Islet of Langerhans (tissue), 1 donor: ENCODE measurements at regions not wholly inside any gene's neighbourhood (a gene's known extent, or its start where the extent isn't known, plus 50 kb on each side); places are given as distances from the start of the nearest gene placed in this dataset.

Source experiments
- FAIRE-seq: peaks from one replicate; lab custom pipeline; 2011; peaks lifted over from hg19 to GRCh38; lab: Jason Lieb, UNC

GRCh38 chr3:159538507-159538906 lies 450.1 kb upstream of the IL12A start:
- no peak for FAIRE-seq

GRCh38 chr3:159540882-159541495 lies 447.6 kb upstream of the IL12A start:
- no peak for FAIRE-seq

- no peak for FAIRE-seq
These were observed 439.8 kb upstream of the IL12A start for GRCh38 chr3:159548675-159549335.

GRCh38 chr3:159555205-159555604 lies 433.4 kb upstream of the IL12A start:
- no peak for FAIRE-seq

GRCh38 chr3:159559771-159560170 lies 428.9 kb upstream of the IL12A start:
- FAIRE-seq = no peak

- FAIRE-seq = no peak
These were observed 428.2 kb upstream of the IL12A start for GRCh38 chr3:159560214-159560979.

- FAIRE-seq = no peak
These were observed 423.3 kb upstream of the IL12A start for GRCh38 chr3:159565313-159565712.

GRCh38 chr3:159583662-159584061 lies 405.0 kb upstream of the IL12A start:
- FAIRE-seq = no peak

GRCh38 chr3:159584421-159584820 lies 404.2 kb upstream of the IL12A start:
- FAIRE-seq = no peak

- FAIRE-seq = no peak
These were observed 401.9 kb upstream of the IL12A start for GRCh38 chr3:159586571-159587202.

- no peak for FAIRE-seq
These were observed 394.6 kb upstream of the IL12A start for GRCh38 chr3:159593927-159594605.

GRCh38 chr3:159600291-159600690 lies 388.3 kb upstream of the IL12A start:
- no peak for FAIRE-seq

- FAIRE-seq = no peak
These were observed 384.5 kb upstream of the IL12A start for GRCh38 chr3:159604151-159604581.

GRCh38 chr3:159605101-159605500 lies 383.5 kb upstream of the IL12A start:
- no peak for FAIRE-seq

- no peak for FAIRE-seq
These were observed 382.9 kb upstream of the IL12A start for GRCh38 chr3:159605776-159606175.

GRCh38 chr3:159607856-159608255 lies 380.8 kb upstream of the IL12A start:
- no peak for FAIRE-seq

GRCh38 chr3:159608311-159608710 lies 380.3 kb upstream of the IL12A start:
- no peak for FAIRE-seq

GRCh38 chr3:159609625-159610024 lies 379.0 kb upstream of the IL12A start:
- no peak for FAIRE-seq

- FAIRE-seq = no peak
These were observed 372.3 kb upstream of the IL12A start for GRCh38 chr3:159616234-159616825.

GRCh38 chr3:159619341-159619885 lies 369.2 kb upstream of the IL12A start:
- FAIRE-seq = no peak

GRCh38 chr3:159620281-159620680 lies 368.4 kb upstream of the IL12A start:
- no peak for FAIRE-seq

- FAIRE-seq = no peak
These were observed 367.8 kb upstream of the IL12A start for GRCh38 chr3:159620873-159621272.
